EH (cell line): ENCODE measurements at regions not wholly inside any gene's neighbourhood (a gene's known extent, or its start where the extent isn't known, plus 50 kb on each side); places are given as distances from the start of the nearest gene placed in this dataset.

Experiments
- DNase-seq: peaks from one replicate; pipeline ENCODE4 v3.0.0-alpha.2; 2015; ENCODE audit warnings: low read depth

GRCh38 chr1:80417671-80418070, 1383.1 kb upstream of the ADGRL2 start:
- DNase-seq: peak; percentile 89

GRCh38 chr1:80413969-80414368, 1386.8 kb upstream of the ADGRL2 start:
- no peak for DNase-seq

- no peak for DNase-seq
Observed at GRCh38 chr1:80410233-80410632, 1390.5 kb upstream of the ADGRL2 start.

GRCh38 chr1:80403471-80403893, 1397.0 kb upstream of the ADGRL4 start:
- no peak for DNase-seq

GRCh38 chr1:80402625-80403024, 1396.1 kb upstream of the ADGRL4 start:
- no peak for DNase-seq

- DNase-seq: no peak
Observed at GRCh38 chr1:80401757-80402156, 1395.2 kb upstream of the ADGRL4 start.

GRCh38 chr1:80392529-80392928, 1386.0 kb upstream of the ADGRL4 start:
- DNase-seq: no peak

- no peak for DNase-seq
Observed at GRCh38 chr1:80385650-80386049, 1379.1 kb upstream of the ADGRL4 start.

- DNase-seq: no peak
Observed at GRCh38 chr1:80384959-80385358, 1378.4 kb upstream of the ADGRL4 start.

- DNase-seq: no peak
Observed at GRCh38 chr1:80384083-80384830, 1377.7 kb upstream of the ADGRL4 start.

- peak; percentile 85 for DNase-seq
Observed at GRCh38 chr1:80375662-80376061, 1369.1 kb upstream of the ADGRL4 start.

- DNase-seq: peak; percentile 9
Observed at GRCh38 chr1:80375109-80375508, 1368.6 kb upstream of the ADGRL4 start.

GRCh38 chr1:80369780-80370179, 1363.2 kb upstream of the ADGRL4 start:
- DNase-seq: no peak

GRCh38 chr1:80367058-80367457, 1360.5 kb upstream of the ADGRL4 start:
- DNase-seq: no peak

- DNase-seq: no peak
Observed at GRCh38 chr1:80365359-80366021, 1359.0 kb upstream of the ADGRL4 start.

- DNase-seq: no peak
Observed at GRCh38 chr1:80363689-80364475, 1357.4 kb upstream of the ADGRL4 start.

GRCh38 chr1:80359666-80360065, 1353.1 kb upstream of the ADGRL4 start:
- no peak for DNase-seq

GRCh38 chr1:80349218-80349617, 1342.7 kb upstream of the ADGRL4 start:
- no peak for DNase-seq

GRCh38 chr1:80341021-80341420, 1334.5 kb upstream of the ADGRL4 start:
- no peak for DNase-seq

GRCh38 chr1:80318108-80318507, 1311.6 kb upstream of the ADGRL4 start:
- DNase-seq: no peak

- no peak for DNase-seq
Observed at GRCh38 chr1:80310703-80311245, 1304.2 kb upstream of the ADGRL4 start.

GRCh38 chr1:80305466-80305865, 1298.9 kb upstream of the ADGRL4 start:
- DNase-seq: no peak

GRCh38 chr1:80293818-80294217, 1287.3 kb upstream of the ADGRL4 start:
- no peak for DNase-seq
